ENCODE measurements at regions not wholly inside any gene's neighbourhood (a gene's known extent, or its start where the extent isn't known, plus 50 kb on each side); places are given as distances from the start of the nearest gene placed in this dataset.

GRCh38 chr16:29318037-29318436 lies 88.5 kb downstream of the NPIPB11 start:
- ATAC-seq (no peak), FAIRE-seq (no peak), DNase-seq (ENCODE audit: low read depth, low spot score) (no peak)
- no peaks in the 10 kb centered on the region for H3K4me1 ChIP-seq (ENCODE audit: control insufficient read depth, insufficient read depth, low read length)
- H4K20me1 ChIP-seq (ENCODE audit: control insufficient read depth, insufficient read depth) = no peaks in the 10 kb centered on the region
- H3K9me3 ChIP-seq (replicated peaks; ENCODE audit: control insufficient read depth, insufficient read depth, low read length) = no peaks in the 10 kb centered on the region
- in situ Hi-C loops (cut with MboI) (no loop called here), intact Hi-C loops (cut with micrococcal nuclease; ENCODE audit: unreplicated experiment) (no loop called here)
- no TSS peak for BruUV-seq (replicated peaks)
- H3K36me3 ChIP-seq (ENCODE audit: control insufficient read depth in 2 of 2, insufficient read depth in 2 of 2, low read length in 1 of 2) = no peaks in the 10 kb centered on the region
- H3K27ac ChIP-seq (ENCODE audit: control insufficient read depth, insufficient read depth) = no peak overlapping the region
- RAD21 ChIA-PET (ENCODE audit: unreplicated experiment) = no interaction called here
- no peak for TF ChIP-seq SMARCA5 (IDR thresholded peaks at IDR 0.05)
- TF ChIP-seq RUNX3 (IDR thresholded peaks at IDR 0.05; ENCODE audit: low read length) = no peak
- TF ChIP-seq LARP7 (IDR thresholded peaks at IDR 0.05) = no peak
- no peak for TF ChIP-seq MXI1 (IDR thresholded peaks at IDR 0.05; ENCODE audit: low read depth, low read length)
- no peak for TF ChIP-seq CBFB (IDR thresholded peaks at IDR 0.05; ENCODE audit: low read depth)
- TF ChIP-seq TCF7 (IDR thresholded peaks at IDR 0.05; ENCODE audit: borderline replicate concordance) = no peak
- TF ChIP-seq, protein P1, sequence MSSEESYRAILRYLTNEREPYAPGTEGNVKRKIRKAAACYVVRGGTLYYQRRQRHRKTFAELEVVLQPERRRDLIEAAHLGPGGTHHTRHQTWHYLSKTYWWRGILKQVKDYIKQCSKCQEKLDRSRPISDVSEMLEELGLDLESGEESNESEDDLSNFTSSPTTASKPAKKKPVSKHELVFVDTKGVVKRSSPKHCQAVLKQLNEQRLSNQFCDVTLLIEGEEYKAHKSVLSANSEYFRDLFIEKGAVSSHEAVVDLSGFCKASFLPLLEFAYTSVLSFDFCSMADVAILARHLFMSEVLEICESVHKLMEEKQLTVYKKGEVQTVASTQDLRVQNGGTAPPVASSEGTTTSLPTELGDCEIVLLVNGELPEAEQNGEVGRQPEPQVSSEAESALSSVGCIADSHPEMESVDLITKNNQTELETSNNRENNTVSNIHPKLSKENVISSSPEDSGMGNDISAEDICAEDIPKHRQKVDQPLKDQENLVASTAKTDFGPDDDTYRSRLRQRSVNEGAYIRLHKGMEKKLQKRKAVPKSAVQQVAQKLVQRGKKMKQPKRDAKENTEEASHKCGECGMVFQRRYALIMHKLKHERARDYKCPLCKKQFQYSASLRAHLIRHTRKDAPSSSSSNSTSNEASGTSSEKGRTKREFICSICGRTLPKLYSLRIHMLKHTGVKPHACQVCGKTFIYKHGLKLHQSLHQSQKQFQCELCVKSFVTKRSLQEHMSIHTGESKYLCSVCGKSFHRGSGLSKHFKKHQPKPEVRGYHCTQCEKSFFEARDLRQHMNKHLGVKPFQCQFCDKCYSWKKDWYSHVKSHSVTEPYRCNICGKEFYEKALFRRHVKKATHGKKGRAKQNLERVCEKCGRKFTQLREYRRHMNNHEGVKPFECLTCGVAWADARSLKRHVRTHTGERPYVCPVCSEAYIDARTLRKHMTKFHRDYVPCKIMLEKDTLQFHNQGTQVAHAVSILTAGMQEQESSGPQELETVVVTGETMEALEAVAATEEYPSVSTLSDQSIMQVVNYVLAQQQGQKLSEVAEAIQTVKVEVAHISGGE (CRISPR knock-in tag; IDR thresholded peaks at IDR 0.05) = no peak
- no peak for TF ChIP-seq MLLT1 (IDR thresholded peaks at IDR 0.05)
- TF ChIP-seq NR2C1 (IDR thresholded peaks at IDR 0.05) = no peak
- TF ChIP-seq NKRF (conservative IDR thresholded peaks at IDR 0.05) = no peak
- TF ChIP-seq GATAD2B (conservative IDR thresholded peaks at IDR 0.05; ENCODE audit: low read depth) = no peak
- no peak for TF ChIP-seq NBN (IDR thresholded peaks at IDR 0.05)
- TF ChIP-seq RAD51 (IDR thresholded peaks at IDR 0.05) = no peak
- no peak for TF ChIP-seq JUND (IDR thresholded peaks at IDR 0.05; ENCODE audit: low read depth, low read length)
- TF ChIP-seq MAX (IDR thresholded peaks at IDR 0.05; ENCODE audit: low read depth, low read length) = no peak
- no peak for TF ChIP-seq BCL11A (IDR thresholded peaks at IDR 0.05; ENCODE audit: low read depth, low read length)
- H3K79me2 ChIP-seq (ENCODE audit: control insufficient read depth, insufficient read depth, low read length) = no peaks in the 10 kb centered on the region
- no peak overlapping the region for H3K4me3 ChIP-seq
- H3K9ac ChIP-seq (ENCODE audit: control insufficient read depth, insufficient read depth, low read length) = no peak overlapping the region
- POLR2A ChIA-PET = no interaction called here
- no peaks in the 10 kb centered on the region for H3K27me3 ChIP-seq (replicated peaks in 1 of 2; ENCODE audit: control insufficient read depth in 2 of 2, insufficient read depth in 2 of 2, low read length in 1 of 2)
- H3K4me2 ChIP-seq (ENCODE audit: control insufficient read depth, insufficient read depth) = no peak overlapping the region
- SMC1A ChIA-PET (ENCODE audit: uncharacterized antibody, unreplicated experiment) = no interaction called here
- 84% methylated on average over 16 of the region's 16 CpGs for WGBS (ENCODE audit: insufficient coverage, insufficient replicate concordance, low lambda C conversion rate, missing lambda C conversion rate)
- no peak overlapping the region for H2AFZ ChIP-seq (ENCODE audit: control insufficient read depth, low read depth, low read length)
- CTCF ChIA-PET = no interaction called here

Measured in GM12878 (cell line).